Activated T-cell treated with anti-CD3 and anti-CD28 coated beads, Interleukin-2, amount 50 U/mL, for 4 hours (primary cell): ENCODE measurements at regions not wholly inside any gene's neighbourhood (a gene's known extent, or its start where the extent isn't known, plus 50 kb on each side); places are given as distances from the start of the nearest gene placed in this dataset.

Experiments
- ATAC-seq, 2 donors: fragments of 200-7000 bp; cut with Tn5 transposase; one replicate each; pipeline ENCODE4 v1.10.0; 2021
- DNase-seq: peaks from one replicate; pipeline ENCODE4 v3.0.0-alpha.2; 2020
- H3K27me3 Mint-ChIP-seq: one replicate; pipeline ENCODE4 v1.8.0; 2021; ENCODE audit warnings: low read depth, mixed read lengths
- H3K36me3 Mint-ChIP-seq: one replicate; pipeline ENCODE4 v1.8.0; 2022; ENCODE audit warnings: mixed read lengths; ENCODE audit not compliant: insufficient read depth
- H3K4me1 Mint-ChIP-seq: one replicate; pipeline ENCODE4 v1.8.0; 2021; ENCODE audit warnings: low read depth, mixed read lengths
- H3K4me3 Mint-ChIP-seq: one replicate; pipeline ENCODE4 v1.8.0; 2021; ENCODE audit warnings: mild to moderate bottlenecking, moderate library complexity, mixed read lengths
- H3K9me3 Mint-ChIP-seq: one replicate; pipeline ENCODE4 v1.8.0; 2021; ENCODE audit warnings: mixed read lengths

GRCh38 chr2:15745907-15746702 lies 154.4 kb downstream of the DDX1 start:
- H3K27me3 Mint-ChIP-seq = peaks cover 17% of the 10 kb centered on the region
- ATAC-seq (no peak), DNase-seq (no peak)
- H3K9me3 Mint-ChIP-seq = no peaks in the 10 kb centered on the region
- no peaks in the 10 kb centered on the region for H3K36me3 Mint-ChIP-seq
- no peaks in the 10 kb centered on the region for H3K4me1 Mint-ChIP-seq
- H3K4me3 Mint-ChIP-seq = no peak overlapping the region

GRCh38 chr2:15746703-15747550 lies 155.3 kb downstream of the DDX1 start:
- Mint-ChIP-seq H3K27me3 (peaks cover 17% of the 10 kb centered on the region), H3K4me3 (no peak overlapping the region), H3K9me3 (no peaks in the 10 kb centered on the region), H3K36me3 (no peaks in the 10 kb centered on the region), H3K4me1 (no peaks in the 10 kb centered on the region)
- no peak for DNase-seq
- ATAC-seq = no peak

- Mint-ChIP-seq H3K4me3 (no peak overlapping the region), H3K27me3 (peaks cover 16% of the 10 kb centered on the region), H3K9me3 (no peaks in the 10 kb centered on the region), H3K4me1 (no peaks in the 10 kb centered on the region), H3K36me3 (no peaks in the 10 kb centered on the region)
- DNase-seq (no peak), ATAC-seq (no peak)
Measured at GRCh38 chr2:15747603-15748471, 156.2 kb downstream of the DDX1 start.

GRCh38 chr2:15748736-15749323 lies 157.2 kb downstream of the DDX1 start:
- ATAC-seq (no peak), DNase-seq (no peak)
- H3K4me3 Mint-ChIP-seq = no peak overlapping the region
- no peaks in the 10 kb centered on the region for H3K36me3 Mint-ChIP-seq
- no peaks in the 10 kb centered on the region for H3K9me3 Mint-ChIP-seq
- H3K27me3 Mint-ChIP-seq = peaks cover 12% of the 10 kb centered on the region
- H3K4me1 Mint-ChIP-seq = no peaks in the 10 kb centered on the region

GRCh38 chr2:15749460-15750432 lies 158.1 kb downstream of the DDX1 start:
- H3K27me3 Mint-ChIP-seq = peaks cover 12% of the 10 kb centered on the region
- no peak overlapping the region for H3K4me3 Mint-ChIP-seq
- no peaks in the 10 kb centered on the region for H3K4me1 Mint-ChIP-seq
- DNase-seq (no peak), ATAC-seq (no peak)
- H3K9me3 Mint-ChIP-seq = no peaks in the 10 kb centered on the region
- no peaks in the 10 kb centered on the region for H3K36me3 Mint-ChIP-seq

- Mint-ChIP-seq H3K4me3 (no peak overlapping the region), H3K9me3 (no peaks in the 10 kb centered on the region), H3K4me1 (no peaks in the 10 kb centered on the region), H3K36me3 (no peaks in the 10 kb centered on the region), H3K27me3 (peaks cover 7% of the 10 kb centered on the region)
- no peak for DNase-seq
- ATAC-seq = no peak
Measured at GRCh38 chr2:15750433-15750814, 158.8 kb downstream of the DDX1 start.

- H3K4me3 Mint-ChIP-seq = no peak overlapping the region
- ATAC-seq (no peak), DNase-seq (no peak)
- no peaks in the 10 kb centered on the region for H3K4me1 Mint-ChIP-seq
- H3K27me3 Mint-ChIP-seq = peaks cover 4% of the 10 kb centered on the region
- H3K36me3 Mint-ChIP-seq = no peaks in the 10 kb centered on the region
- no peaks in the 10 kb centered on the region for H3K9me3 Mint-ChIP-seq
Measured at GRCh38 chr2:15750822-15751329, 159.2 kb downstream of the DDX1 start.

- DNase-seq = no peak
- Mint-ChIP-seq H3K36me3 (no peaks in the 10 kb centered on the region), H3K4me1 (no peaks in the 10 kb centered on the region), H3K4me3 (no peak overlapping the region), H3K9me3 (no peaks in the 10 kb centered on the region), H3K27me3 (peaks cover 4% of the 10 kb centered on the region)
- ATAC-seq = no peak
Measured at GRCh38 chr2:15751477-15751876, 159.8 kb downstream of the DDX1 start.

GRCh38 chr2:15752552-15753232 lies 161.0 kb downstream of the DDX1 start:
- ATAC-seq (no peak), DNase-seq (no peak)
- Mint-ChIP-seq H3K4me3 (no peak overlapping the region), H3K27me3 (no peaks in the 10 kb centered on the region), H3K4me1 (no peaks in the 10 kb centered on the region), H3K9me3 (no peaks in the 10 kb centered on the region), H3K36me3 (no peaks in the 10 kb centered on the region)

GRCh38 chr2:15753233-15753798 lies 161.6 kb downstream of the DDX1 start:
- Mint-ChIP-seq H3K36me3 (no peaks in the 10 kb centered on the region), H3K4me3 (no peak overlapping the region), H3K27me3 (no peaks in the 10 kb centered on the region), H3K4me1 (no peaks in the 10 kb centered on the region), H3K9me3 (no peaks in the 10 kb centered on the region)
- DNase-seq (no peak), ATAC-seq (no peak)

- ATAC-seq (no peak), DNase-seq (no peak)
- Mint-ChIP-seq H3K4me3 (no peak overlapping the region), H3K9me3 (no peaks in the 10 kb centered on the region), H3K4me1 (no peaks in the 10 kb centered on the region), H3K27me3 (no peaks in the 10 kb centered on the region), H3K36me3 (no peaks in the 10 kb centered on the region)
Measured at GRCh38 chr2:15753811-15754702, 162.4 kb downstream of the DDX1 start.

GRCh38 chr2:15754703-15755099 lies 163.0 kb downstream of the DDX1 start:
- DNase-seq = no peak
- Mint-ChIP-seq H3K9me3 (no peaks in the 10 kb centered on the region), H3K4me3 (no peak overlapping the region), H3K27me3 (no peaks in the 10 kb centered on the region), H3K36me3 (no peaks in the 10 kb centered on the region), H3K4me1 (no peaks in the 10 kb centered on the region)
- no peak for ATAC-seq
